ENCODE measurements at regions not wholly inside any gene's neighbourhood (a gene's known extent, or its start where the extent isn't known, plus 50 kb on each side); places are given as distances from the start of the nearest gene placed in this dataset.

DNA sequence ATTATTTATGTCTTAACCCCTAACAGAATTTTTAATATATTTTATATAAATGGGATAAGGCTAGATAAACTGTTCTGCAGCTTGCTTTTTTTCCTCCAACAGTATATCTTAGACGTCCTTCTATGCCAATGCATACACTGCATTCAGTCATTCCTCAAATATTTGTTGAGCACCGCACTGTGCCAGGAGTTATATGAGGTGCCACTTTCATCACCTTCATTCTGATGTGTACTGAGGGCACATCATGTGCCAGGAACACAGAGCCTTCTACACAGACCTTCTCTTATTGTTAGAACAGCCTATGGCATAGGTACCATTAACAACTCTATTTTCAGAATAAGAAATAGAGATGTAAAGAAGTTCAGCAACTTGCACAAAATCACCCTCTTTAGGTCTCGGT, 570.1 kb downstream of the CDK5RAP2 start:
- DNase-seq (ENCODE audit: low read depth, low spot score) = no peak

DNA sequence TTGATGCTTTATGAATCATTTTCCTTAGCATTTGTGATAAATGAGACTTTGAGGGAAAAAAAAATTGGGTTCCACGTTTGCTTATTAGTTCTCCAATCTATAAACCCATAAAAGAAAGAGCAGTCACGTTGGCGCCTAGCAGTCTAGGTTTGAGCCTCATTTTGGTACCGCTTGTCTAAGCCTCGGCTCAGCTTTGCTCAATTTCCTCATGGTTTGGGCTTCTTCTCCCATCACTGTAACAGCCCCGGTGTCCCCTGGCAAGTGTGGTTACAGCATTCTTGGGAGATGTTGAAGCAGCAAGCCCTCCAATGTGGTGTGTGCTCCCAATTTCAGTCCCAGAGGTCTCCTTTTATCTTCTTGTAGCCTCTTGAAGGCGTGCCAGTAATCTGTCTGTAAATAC, 578.4 kb downstream of the CDK5RAP2 start:
- DNase-seq (ENCODE audit: low read depth, low spot score) = no peak

DNA sequence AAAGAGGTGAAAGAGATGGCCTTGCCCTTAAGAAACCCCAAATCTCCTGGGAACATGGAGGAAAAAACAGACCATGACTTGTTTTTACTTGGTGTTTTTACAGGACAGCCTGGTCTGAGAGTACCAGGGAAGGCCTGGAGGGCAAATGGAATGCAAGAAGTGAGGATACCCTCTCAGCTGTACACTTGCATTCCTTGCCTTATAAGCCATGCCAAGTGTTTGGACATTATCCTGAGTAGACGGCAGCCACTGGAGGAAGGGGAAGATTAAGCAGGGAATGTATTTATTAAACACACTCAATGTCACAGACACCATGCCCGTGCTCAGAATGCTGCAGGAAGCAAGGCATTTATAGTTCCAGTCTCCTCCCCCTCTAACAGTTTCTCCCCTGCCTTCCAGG, 581.4 kb downstream of the CDK5RAP2 start:
- DNase-seq (ENCODE audit: low read depth, low spot score) = no peak

DNA sequence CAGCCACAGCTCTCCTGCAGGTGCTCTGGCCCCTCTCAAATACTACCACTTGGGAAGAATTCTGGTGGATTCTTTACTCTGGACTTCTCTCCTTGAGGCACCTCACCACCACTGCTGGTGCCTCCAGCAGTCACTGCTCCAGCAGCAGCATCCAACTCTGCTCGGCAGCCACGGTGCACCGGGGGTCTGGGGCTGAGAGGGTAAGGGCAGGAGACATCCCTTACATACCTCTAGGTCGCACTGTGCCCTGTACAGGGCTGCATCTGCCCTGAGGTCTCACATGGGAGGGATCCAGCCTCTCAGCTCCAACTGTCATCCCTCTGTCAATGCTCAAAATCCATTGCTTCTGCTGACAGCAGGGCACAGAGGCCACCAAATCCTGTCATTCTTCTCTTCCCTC, 588.2 kb downstream of the CDK5RAP2 start:
- no peak for DNase-seq (ENCODE audit: low read depth, low spot score)

DNA sequence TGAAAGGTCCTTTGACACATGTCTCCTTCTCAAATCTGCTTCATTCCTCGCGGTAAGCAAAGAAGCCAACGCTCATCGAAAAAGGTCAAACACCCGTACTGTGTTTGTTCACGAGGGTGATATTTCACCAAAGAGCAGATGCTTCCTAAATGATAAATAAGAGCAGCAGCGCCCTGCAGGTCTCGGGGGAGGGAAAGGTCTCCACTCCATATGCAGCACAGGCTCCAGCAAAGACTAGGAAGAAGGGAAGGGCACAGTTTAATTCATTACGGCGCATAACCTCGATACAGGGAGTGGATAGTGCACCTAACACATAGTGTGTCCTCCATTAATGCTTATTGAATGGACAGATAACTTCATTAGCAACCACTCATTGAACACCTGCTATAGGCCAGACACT, 593.3 kb downstream of the CDK5RAP2 start:
- no peak for DNase-seq (ENCODE audit: low read depth, low spot score)

DNA sequence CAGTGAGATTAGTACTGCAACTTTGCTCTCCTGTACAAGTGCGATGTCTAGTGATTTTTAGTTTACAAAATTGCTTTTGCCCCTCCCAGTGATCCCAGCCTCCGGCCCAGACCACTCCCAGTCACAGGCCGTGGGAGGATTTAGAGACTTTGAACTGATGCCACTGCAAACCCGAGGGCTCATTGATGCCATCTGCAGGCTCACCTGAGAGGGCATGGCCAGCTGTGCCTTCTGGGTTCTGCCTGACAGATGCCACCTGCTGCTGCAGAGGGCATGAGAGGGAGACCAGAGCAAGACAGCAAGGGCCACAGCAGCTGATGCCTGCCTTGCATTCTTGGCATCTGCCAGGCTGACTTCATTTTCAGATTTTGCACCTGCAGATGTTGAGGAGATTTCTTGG, 593.8 kb downstream of the CDK5RAP2 start:
- no peak for DNase-seq (ENCODE audit: low read depth, low spot score)

DNA sequence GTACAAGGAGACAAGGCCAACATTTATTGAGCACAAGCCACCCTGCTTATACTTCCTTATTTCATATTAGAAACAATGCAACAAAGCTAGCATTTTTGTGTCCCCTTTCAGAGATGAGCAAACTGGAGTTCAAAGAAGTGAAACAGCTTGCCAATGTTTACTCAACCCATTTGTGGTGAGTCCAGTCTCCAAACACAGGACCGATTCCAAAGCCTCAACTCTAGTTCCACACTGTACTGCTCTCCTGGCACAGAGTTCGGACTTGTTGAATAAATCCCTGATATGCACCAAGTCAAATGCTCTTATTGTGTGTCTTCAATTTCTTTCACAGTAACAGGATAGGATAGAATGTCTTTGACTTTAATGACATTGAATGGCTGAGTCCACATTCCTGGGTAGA, 604.8 kb upstream of the BRINP1 start:
- no peak for DNase-seq (ENCODE audit: low read depth, low spot score)

DNA sequence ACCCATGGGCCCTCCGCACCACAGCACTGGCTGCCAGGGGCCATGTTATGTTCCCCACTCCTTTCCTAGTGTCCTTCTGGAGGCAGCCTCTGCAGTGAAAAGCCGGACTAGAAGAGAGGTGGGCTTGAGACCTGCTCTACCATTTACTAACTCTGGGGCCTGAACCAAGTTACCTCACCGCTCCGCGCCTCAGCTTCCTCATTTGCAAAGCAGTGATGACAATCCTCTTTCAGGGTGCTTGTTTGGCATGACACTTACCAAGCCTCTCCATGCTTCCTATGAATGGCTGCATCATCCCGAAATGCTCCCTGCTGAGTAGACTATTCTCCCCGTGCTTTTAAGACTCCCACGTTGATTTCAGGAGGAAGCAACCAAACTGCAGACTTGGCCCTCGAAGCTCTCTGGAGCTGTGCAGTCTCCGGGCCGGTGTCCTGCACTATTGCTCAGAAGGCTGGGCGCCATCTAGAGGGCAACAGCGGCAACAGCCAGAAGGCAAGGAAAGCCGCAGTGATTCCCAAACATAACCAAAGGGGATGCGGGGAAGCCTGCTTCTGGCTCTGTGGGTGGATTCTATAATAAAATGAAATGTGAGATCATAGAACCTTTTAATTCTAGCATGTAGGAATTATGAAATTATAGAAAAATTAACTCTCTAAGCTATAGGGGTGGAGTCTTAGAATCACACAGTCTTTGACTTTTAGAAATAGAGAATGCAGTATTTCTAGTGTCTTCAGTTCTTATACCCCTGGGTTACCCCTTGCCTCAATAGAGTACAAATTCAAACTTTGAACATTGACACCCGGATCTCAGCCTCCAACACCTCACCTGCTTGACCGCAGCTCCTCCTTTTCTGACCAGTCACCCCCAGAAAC, 599.8 kb upstream of the BRINP1 start:
- no peak for DNase-seq (ENCODE audit: low read depth, low spot score)

DNA sequence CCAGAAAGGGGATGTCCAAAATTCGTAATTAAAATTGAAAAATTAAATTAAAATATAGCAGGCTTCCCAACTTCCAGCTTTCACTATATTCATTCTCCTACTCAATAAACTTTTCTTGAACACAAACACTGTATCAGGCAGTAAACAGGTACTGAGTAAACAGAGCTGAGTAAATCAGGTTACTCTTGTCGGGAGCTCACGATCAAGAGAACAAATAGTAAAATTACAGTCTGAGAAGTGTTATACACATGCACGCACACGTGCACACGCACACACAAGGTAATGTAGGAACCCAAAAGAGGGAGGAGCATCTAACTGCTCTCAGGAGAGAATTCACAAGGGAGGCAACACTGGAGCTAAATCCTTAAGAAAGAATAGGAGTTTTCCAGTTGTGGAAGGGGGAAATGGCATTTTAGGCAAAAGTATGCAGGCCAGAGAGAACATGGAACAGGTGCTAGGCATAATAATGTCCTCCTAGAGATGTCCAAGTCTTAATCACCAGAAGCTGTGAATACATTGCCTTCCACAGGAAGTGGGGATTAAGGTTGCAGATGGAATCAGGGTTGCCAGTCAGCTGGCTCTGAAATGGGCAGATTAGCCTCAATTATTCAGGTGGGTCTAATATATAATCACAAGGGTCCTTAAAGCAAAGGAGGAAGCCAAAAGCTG, 598.8 kb upstream of the BRINP1 start:
- DNase-seq (ENCODE audit: low read depth, low spot score) = no peak

DNA sequence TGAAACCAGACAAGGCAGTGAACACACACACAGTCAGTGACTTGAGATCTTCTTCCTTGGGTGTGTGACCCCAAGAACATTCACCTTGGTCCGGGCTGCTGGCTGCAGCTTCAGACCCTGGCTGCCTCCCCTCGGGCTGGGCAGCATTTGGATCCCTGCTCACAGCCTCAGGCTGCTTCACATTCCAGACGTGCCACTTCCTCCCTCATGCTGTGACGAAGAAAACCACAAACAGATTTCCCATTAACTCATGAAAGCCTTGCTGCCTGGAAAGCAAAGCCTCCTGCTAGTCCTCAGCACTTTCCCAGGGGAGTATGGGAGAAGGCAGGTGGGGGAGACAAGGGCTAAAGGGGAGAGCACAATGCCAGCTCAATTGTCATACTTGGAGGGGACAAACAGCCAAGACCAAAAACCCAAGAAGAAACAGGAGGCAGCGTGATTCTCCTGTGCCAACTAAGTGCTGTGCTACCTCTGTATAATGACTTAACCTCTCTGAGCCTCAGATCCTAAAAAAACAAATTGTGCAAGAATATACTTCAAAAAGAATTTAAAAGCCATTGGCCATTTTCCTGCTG, 594.6 kb upstream of the BRINP1 start:
- DNase-seq (ENCODE audit: low read depth, low spot score) = no peak

DNA sequence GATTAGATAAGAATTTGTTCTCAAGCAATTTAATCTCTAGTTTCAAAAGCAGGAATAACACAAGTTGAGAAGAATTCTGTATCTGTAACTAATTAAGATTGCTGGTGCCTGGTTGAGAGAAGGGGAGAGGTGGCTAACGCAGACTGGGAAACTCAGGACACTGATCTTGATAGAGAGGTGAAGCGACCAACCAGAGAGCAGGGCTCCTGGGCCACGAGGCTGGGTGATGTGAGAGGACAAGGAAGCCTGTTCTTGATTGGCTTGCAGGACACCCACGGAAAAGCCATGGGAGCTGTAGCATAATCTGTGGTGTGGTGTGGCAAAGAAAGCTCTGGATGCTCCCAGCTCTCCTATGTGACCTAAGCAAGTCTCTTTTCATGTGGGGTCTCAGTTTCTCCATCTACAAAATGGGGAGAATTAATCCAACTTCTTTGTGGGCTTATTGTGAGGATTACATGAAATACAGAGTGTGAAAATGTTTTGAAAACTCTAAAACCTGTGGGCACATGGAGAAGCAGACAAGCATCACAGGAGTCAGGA, 594.1 kb upstream of the BRINP1 start:
- DNase-seq (ENCODE audit: low read depth, low spot score) = no peak

DNA sequence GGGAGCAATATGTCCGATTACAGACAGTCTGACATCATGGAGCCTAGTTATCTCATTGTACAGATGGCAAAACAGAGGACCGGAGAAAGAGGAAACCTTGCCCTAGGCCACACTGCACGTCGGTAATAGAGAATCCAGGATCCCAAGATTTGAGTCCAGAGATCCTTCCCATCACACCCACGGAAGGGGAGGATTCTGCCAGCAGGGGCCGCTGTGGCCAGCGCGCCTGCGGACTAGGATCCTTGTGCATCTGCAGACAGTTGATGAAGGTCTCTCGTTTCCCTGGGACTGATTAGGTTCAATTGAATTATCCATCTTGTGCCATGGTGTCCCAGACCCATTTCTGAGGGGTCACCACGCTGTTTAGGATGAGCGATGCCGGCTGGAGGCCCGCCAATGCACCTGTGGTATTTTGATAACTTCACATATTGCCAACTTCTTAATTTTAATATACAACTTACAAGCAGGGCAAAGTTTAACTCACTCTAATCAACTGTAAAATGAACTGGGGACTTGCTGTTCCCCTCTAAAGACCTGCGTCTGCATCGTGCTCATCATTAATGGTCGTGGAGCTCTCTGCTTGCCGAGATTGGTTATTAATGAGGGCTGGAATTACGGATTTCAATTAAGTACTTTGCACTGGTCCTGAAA, 592.7 kb upstream of the BRINP1 start:
- no peak for DNase-seq (ENCODE audit: low read depth, low spot score)

DNA sequence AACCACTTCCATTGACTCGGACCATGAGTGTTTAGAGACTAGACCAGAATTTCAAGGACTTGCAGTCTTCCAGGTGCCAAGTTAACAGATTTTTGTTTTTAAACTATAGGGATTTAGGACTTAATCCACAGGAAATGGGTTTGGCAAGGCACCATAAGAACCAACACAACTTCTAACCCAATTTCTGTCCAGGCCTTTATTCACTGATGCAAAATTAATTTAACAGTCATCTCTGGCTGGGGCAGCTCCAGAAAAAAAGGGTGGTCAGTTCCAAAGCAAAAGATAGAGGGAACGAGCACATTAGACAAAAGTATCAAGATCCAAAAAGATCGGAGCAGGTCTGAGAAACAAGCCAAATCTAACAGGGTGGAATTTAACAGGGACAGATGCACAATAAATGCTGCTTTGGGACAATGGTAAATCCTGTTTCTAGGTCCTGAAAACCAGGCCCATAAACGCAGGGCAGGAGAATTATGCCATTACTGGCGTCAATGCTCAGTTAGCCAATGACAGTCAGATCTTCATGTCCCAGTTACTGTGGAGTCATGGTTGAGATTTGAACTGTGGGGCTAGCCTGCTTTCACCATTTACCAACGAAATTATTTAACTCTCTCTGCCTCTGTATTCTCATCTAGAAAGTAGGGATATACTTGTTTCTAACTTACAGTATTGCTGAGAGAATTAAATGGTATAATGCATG, 590.8 kb upstream of the BRINP1 start:
- DNase-seq (ENCODE audit: low read depth, low spot score) = no peak

DNA sequence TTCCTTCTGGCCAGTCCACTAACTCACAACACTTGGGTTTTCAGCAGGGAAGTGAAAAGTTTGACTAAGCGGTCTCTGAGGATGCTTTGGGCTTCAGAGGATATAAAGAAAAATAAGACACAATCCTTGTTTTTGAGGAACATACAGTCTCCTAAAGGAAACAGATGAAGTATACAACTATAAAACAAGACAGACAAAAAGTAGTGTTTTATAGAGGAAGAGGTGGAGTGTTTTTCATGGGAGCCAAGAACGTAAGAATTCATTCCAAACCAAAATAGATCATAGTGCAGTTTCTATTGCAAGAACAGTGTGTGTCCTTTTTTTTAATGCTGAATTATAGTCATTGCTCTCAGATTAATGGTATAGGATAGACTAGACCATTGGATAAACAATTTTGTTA, 586.9 kb upstream of the BRINP1 start:
- DNase-seq (ENCODE audit: low read depth, low spot score) = no peak

DNA sequence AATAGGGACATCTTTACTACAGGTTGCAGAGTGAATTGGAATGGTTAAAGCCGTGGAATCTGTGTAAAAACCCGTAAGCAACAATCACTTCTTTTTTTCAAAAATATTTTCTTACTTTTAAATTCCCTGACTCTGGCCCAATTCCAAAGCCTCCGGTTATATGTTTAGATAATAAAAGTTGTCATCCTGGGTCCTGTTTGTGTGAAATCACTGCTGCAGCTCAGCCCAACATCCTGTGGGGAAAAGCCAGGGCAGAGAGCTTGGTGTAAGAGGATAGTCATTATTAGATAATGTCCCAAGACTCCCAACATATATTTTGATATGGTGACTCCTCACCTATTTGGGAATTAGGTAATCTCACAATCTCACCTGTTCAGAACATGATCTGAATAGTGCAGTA, 586.0 kb upstream of the BRINP1 start:
- DNase-seq (ENCODE audit: low read depth, low spot score) = no peak

DNA sequence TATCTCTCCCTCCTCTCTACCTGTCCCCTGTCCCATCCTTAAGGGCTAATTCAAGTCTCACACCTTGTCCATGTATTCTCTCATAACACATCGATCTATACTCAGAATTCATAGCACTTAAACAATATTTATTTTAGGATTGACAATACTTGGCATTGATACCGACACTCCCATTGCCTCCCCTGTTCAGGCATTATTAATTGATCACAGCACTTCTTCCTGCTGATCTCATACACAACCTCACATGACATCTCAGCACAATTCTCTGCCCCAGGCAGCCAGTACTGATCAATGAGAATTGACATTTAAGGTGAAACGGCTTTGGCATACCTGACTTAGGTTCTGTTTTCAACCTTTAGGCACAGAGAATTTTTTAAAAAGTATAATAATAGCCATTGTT, 582.4 kb upstream of the BRINP1 start:
- no peak for DNase-seq (ENCODE audit: low read depth, low spot score)

DNA sequence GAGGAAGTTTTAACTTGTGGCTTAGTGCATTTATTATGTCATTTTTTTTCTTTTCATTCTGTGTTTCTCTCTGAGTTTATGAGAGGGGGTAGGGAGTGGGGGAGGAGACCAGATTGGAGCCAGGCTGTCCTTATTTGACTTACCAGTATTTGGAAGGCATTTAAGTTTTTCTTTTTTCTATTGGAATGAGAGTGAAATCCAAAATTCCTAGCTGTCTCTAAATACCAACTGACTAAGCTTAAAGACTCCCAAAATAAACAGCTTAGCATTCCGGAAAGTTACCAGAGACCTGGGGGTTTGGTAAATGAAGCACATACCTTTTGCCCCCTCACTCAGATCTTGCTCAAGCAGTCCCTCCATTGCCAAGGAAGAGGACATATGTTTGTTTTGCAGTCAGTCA, 581.9 kb upstream of the BRINP1 start:
- DNase-seq (ENCODE audit: low read depth, low spot score) = no peak

DNA sequence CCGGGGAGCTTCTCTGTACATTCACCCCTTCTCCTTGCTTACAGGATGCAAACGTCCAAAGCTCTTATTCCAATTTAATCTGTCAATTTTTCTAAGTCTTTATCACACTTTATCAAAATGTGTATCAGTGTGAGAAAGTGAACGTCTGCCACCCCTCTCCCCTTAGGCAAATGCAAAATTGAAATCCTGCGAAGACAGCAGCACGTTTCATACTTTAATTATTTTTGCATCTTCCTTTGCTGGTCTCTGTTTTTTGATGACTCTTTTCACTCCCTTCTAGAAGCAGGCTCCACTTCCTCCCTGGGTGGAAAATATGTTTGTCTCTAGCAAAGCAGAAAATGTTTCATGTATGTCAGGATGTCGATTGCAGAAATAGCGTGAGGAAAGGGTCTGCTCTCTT, 576.5 kb upstream of the BRINP1 start:
- DNase-seq (ENCODE audit: low read depth, low spot score) = no peak

DNA sequence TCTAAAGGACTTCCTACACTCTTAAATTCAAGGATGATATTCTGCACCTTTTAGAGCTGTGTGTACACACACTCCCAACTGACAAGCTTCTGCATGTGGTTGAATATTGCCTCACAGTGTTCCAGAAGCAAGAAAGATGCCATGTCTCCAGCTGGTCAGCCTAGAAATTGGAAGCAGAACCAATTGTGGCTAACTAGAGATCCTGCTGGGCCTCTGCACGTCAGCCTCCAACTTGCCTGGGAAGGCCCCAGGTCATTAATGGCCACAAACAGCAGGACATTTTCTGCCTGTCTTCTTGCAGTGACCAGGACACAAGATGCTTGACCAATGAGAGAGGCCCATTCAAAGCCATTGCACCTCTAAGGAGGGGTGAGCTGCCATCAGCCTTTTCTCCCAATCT, 571.9 kb upstream of the BRINP1 start:
- DNase-seq (ENCODE audit: low read depth, low spot score) = no peak

DNA sequence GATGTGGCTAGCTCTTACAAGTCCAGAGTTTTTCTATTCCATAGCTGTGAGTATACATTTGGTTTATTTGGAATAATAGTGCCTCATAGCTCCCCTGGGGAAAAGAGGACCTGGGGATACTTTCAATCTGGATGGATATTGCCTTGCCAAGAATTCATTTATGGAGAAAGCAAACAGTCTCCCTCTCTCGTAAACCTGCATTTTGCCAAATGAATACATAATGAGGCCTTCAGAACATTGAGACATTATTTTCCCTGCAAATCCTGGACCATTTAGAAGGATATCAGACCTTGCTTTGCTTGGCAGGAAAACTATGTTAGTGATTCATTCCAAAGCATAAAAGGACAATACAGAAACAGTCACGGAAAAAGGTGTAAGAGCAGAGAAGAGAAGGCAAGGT, 569.6 kb upstream of the BRINP1 start:
- no peak for DNase-seq (ENCODE audit: low read depth, low spot score)

DNA sequence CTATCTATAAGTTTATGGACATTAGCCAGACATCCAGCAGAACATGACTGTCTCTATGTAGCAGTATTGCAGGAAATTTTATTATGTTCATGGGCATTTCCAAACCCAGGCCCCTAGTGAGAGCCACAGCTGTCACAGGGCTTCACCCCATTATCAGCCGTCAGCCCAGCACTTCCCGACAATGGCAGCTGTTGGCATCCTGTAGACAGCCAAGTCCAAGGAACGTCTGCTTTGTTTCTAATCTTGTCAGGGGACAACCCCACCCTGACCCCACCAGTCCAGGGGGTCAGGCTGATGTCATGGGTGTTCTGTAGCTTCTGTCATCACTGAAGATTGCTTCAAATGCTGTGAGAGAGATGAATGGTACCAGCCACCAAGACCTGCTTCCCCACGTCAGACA, 565.3 kb upstream of the BRINP1 start:
- DNase-seq (ENCODE audit: low read depth, low spot score) = no peak

Measured in pulmonary artery endothelial cell (primary cell).